ENCODE measurements at regions not wholly inside any gene's neighbourhood (a gene's known extent, or its start where the extent isn't known, plus 50 kb on each side); places are given as distances from the start of the nearest gene placed in this dataset.
A peak's percentile ranks its signal among the peaks of the same experiment; 100 is the strongest.

DNA sequence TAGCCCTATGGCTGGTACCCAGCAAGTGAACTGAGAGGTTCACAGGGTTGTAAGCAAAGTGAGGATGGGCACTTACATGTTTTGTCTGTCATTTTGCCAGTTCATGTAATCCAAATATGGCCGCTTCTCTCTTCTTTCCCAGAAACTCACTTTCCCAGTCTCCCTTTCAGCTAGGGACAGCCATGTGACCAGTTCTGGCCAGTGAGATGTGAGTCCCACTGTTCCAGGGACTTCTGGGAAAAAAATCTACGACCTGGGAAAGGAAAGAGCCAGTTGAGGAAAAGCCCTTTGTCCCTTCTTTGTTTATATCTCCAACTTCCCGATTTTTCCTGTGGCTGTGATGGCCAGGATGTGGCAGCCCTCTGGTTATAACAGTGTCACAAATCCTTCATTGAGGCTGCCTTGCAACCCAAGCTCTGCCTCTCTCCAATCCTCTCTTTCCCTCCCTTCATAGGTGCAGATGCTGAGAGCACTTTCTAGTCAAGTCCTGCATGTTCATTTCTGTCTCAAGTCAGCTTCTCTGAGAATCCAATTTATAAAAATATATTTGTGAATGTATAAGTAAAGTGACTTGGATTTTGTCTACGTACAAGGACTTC lies 148.6 kb upstream of the ZFP64 start:
- H3K4me3 ChIP-seq (ENCODE audit: insufficient read depth, low read depth, low read length): no peak overlapping the region
- no peaks in the 10 kb centered on the region for H3K4me1 ChIP-seq (ENCODE audit: control insufficient read depth, insufficient read depth, low read length)
- no CpG with 5 or more reads among the region's 4 CpGs for WGBS, 2 experiments (ENCODE audit: extremely low coverage in 2 of 2, insufficient read length in 1 of 2)
- H3K4me2 ChIP-seq (ENCODE audit: low read depth, low read length): no peak overlapping the region
- in situ Hi-C loops (cut with MboI; ENCODE audit: low sequenced_read_pairs) (no loop called here), intact Hi-C loops (cut with micrococcal nuclease) (no loop called here), dilution Hi-C loops (cut with HindIII; ENCODE audit: low sequenced_read_pairs, unreplicated experiment) (no loop called here)
- no peaks in the 10 kb centered on the region for H3K79me1 ChIP-seq (ENCODE audit: low read depth in 1 of 2, low read length in 2 of 2)
- no peak overlapping the region for H4K5ac ChIP-seq (ENCODE audit: low read depth, low read length)
- H3K56ac ChIP-seq (ENCODE audit: extremely low read depth, insufficient read depth, low read length): no peak overlapping the region
- no peak overlapping the region for H3K27ac ChIP-seq (ENCODE audit: insufficient read depth, low read length)
- no peaks in the 10 kb centered on the region for H3K36me3 ChIP-seq (ENCODE audit: control insufficient read depth, insufficient read depth, low read length)
- no peak overlapping the region for H2BK15ac ChIP-seq (ENCODE audit: low read depth, low read length)
- no peak overlapping the region for H3K14ac ChIP-seq (replicated peaks; ENCODE audit: low read depth, low read length)
- ChIA-PET POLR2A (ENCODE audit: unreplicated experiment) (interaction anchor here (0.6 kb wide), 1 partner anchor 23 kb away, joined by 4 read pairs; no protein-coding TSS in a partner anchor), CTCF (interaction anchor here (0.7 kb wide), 1 partner anchor 133 kb away, joined by 4 read pairs; no protein-coding TSS in a partner anchor)
- no peak overlapping the region for H2BK120ac ChIP-seq (ENCODE audit: low read depth, low read length)
- no peak overlapping the region for H2BK20ac ChIP-seq (ENCODE audit: low read depth, low read length)
- H3K9me1 ChIP-seq (ENCODE audit: insufficient read depth, low read length): no peaks in the 10 kb centered on the region
- H2AFZ ChIP-seq (replicated peaks; ENCODE audit: low read length, poor library complexity): no peak overlapping the region
- no peak overlapping the region for H2BK5ac ChIP-seq (ENCODE audit: low read depth, low read length, poor library complexity, severe bottlenecking)
- no peak overlapping the region for H2AK5ac ChIP-seq (ENCODE audit: low read depth, low read length)
- ATAC-seq (ENCODE audit: low read depth) (peak; percentile 32; the same call in 1 of the 2 replicates), DNase-seq (no peak)
- H3K18ac ChIP-seq (ENCODE audit: low read depth, low read length): no peak overlapping the region
- TF ChIP-seq MAFK (IDR thresholded peaks at IDR 0.05; ENCODE audit: low read depth, low read length): no peak
- TF ChIP-seq, protein P1, sequence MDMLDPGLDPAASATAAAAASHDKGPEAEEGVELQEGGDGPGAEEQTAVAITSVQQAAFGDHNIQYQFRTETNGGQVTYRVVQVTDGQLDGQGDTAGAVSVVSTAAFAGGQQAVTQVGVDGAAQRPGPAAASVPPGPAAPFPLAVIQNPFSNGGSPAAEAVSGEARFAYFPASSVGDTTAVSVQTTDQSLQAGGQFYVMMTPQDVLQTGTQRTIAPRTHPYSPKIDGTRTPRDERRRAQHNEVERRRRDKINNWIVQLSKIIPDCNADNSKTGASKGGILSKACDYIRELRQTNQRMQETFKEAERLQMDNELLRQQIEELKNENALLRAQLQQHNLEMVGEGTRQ (IDR thresholded peaks at IDR 0.05; ENCODE audit: low read depth, low read length): peak; percentile 21; the same call in 1 of the 2 replicates
- H4K8ac ChIP-seq (ENCODE audit: low read depth in 2 of 2, low read length in 2 of 2): no peak overlapping the region
- no peaks in the 10 kb centered on the region for H3K27me3 ChIP-seq (ENCODE audit: control insufficient read depth, insufficient read depth, low read length)
- BruUV-seq (replicated peaks): no TSS peak
- H4K20me1 ChIP-seq (ENCODE audit: insufficient read depth, low read length): no peaks in the 10 kb centered on the region
- H3K4ac ChIP-seq (ENCODE audit: low read depth, low read length): no peak overlapping the region
- H3K9me3 ChIP-seq (ENCODE audit: control insufficient read depth, insufficient read depth, low read length): no peaks in the 10 kb centered on the region
- H3K9ac ChIP-seq (ENCODE audit: low read depth, low read length): no peak overlapping the region
- no peak overlapping the region for H3K23ac ChIP-seq (ENCODE audit: low read depth, low read length)
- no peak overlapping the region for H4K91ac ChIP-seq (ENCODE audit: insufficient read depth, low read depth, low read length)
- no peak overlapping the region for H2AK9ac ChIP-seq (replicated peaks; ENCODE audit: low read depth, low read length, poor library complexity)

Measured in IMR-90 (cell line).